MM.1S (cell line): ENCODE measurements at regions not wholly inside any gene's neighbourhood (a gene's known extent, or its start where the extent isn't known, plus 50 kb on each side); places are given as distances from the start of the nearest gene placed in this dataset.

Experiments used
- DNase-seq: peaks from one replicate; pipeline ENCODE4 v3.0.0-alpha.2; 2015
- H2AFZ ChIP-seq: fragments of 300-600 bp; sonication (generic); 2 replicates; pipeline ENCODE4 v1.6.0; 2016; ENCODE audit warnings: antibody characterized with exemption, low read length
- H3F3A ChIP-seq: fragments of 300-600 bp; sonication (generic); 2 replicates; pipeline ENCODE4 v1.6.1; 2016; ENCODE audit warnings: mild to moderate bottlenecking, antibody characterized with exemption, low read length, moderate library complexity, mixed read lengths; ENCODE audit not compliant: insufficient read depth
- H3K27ac ChIP-seq: fragments of 300-600 bp; sonication (generic); 2 replicates; pipeline ENCODE4 v1.5.1; 2016; ENCODE audit warnings: mild to moderate bottlenecking, low read length
- H3K27me3 ChIP-seq: fragments of 300-600 bp; sonication (generic); replicated peaks from 2 replicates; pipeline ENCODE4 v1.6.0; 2016; ENCODE audit warnings: low read length; ENCODE audit not compliant: insufficient read depth
- H3K36me3 ChIP-seq: fragments of 300-600 bp; sonication (generic); replicated peaks from 2 replicates; pipeline ENCODE4 v1.6.1; 2016; ENCODE audit warnings: mild to moderate bottlenecking, low read length, mixed read lengths; ENCODE audit not compliant: insufficient read depth
- H3K4me1 ChIP-seq: fragments of 300-600 bp; sonication (generic); 2 replicates; pipeline ENCODE4 v1.6.1; 2016; ENCODE audit warnings: low read length, mixed read lengths
- H3K4me2 ChIP-seq: fragments of 300-600 bp; sonication (generic); 2 replicates; pipeline ENCODE4 v1.6.0; 2016; ENCODE audit warnings: low read depth, low read length
- H3K4me3 ChIP-seq: fragments of 300-600 bp; sonication (generic); 2 replicates; pipeline ENCODE4 v1.5.1; 2016; ENCODE audit warnings: low read length, mixed read lengths
- H3K79me2 ChIP-seq: fragments of 300-600 bp; sonication (generic); 2 replicates; pipeline ENCODE4 v1.6.1; 2016; ENCODE audit warnings: mixed run types, low read length, mixed read lengths
- H3K9ac ChIP-seq: fragments of 300-600 bp; sonication (generic); 2 replicates; pipeline ENCODE4 v1.6.1; 2016; ENCODE audit warnings: low read length, mixed read lengths
- H3K9me2 ChIP-seq: fragments of 300-600 bp; sonication (generic); replicated peaks from 2 replicates; pipeline ENCODE4 v1.6.1; 2016; ENCODE audit warnings: mild to moderate bottlenecking, low read length, mixed read lengths; ENCODE audit not compliant: insufficient read depth
- H3K9me3 ChIP-seq: fragments of 300-600 bp; sonication (generic); replicated peaks from 2 replicates; pipeline ENCODE4 v1.6.1; 2016; ENCODE audit warnings: mild to moderate bottlenecking, low read length, mixed read lengths; ENCODE audit not compliant: insufficient read depth
- H4K20me1 ChIP-seq: fragments of 300-600 bp; sonication (generic); 2 replicates; pipeline ENCODE4 v1.6.1; 2016; ENCODE audit warnings: mild to moderate bottlenecking, low read length, moderate library complexity, mixed read lengths; ENCODE audit not compliant: insufficient read depth
- EZH2 ChIP-seq: fragments of 300-600 bp; sonication (generic); optimal IDR thresholded peaks from 2 replicates; pipeline ENCODE3; 2017; ENCODE audit warnings: low read depth, mild to moderate bottlenecking, antibody characterized with exemption, low read length, mixed read lengths
- EZH2phosphoT487 ChIP-seq: fragments of 300-600 bp; sonication (generic); IDR thresholded peaks from 2 replicates; pipeline ENCODE4 v1.6.1; 2018; ENCODE audit warnings: antibody characterized with exemption, low read length
- TF ChIP-seq, protein P1 (sequence below): fragments of 300-600 bp; sonication (generic); IDR thresholded peaks from 2 replicates; pipeline ENCODE4 v1.5.1; 2016; ENCODE audit warnings: antibody characterized with exemption, low read length, mixed read lengths

DNA sequence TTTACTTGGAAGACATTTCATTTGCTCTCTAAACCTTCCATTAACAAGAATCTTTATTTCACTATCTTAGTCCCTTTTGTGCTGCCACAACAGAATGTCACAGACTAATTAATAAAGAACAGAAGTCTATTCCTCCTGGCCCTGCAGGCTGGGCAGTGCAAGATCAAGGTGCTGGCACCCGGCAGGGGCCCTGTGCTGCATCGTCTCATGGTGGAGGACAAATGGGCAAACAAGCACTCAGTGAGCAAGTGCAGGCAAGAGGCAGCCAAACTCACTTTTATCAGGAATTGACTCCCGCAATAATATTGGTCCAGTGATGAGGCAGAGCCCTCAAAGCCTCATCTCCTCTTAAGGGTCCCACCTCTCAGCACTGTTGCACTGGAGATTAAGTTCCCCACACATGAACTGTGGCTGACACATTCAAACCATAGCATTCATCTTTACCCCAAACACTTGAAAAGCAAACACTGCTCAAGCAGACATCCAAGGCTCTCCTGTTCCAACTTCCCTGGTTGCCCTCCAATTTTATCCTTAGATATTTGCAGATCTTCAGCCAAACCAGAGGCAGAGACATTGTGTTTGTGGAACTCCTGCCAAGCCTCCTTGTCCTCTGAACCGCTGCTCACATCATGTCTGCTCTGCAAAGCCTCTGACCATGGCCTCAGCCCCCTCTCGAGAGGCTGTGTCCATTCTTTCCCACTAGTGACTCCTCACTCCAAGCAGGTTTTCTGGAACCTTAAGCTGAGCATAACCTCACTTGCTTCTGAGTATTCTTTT, 404.4 kb upstream of the SOX11 start:
- Histone ChIP-seq H4K20me1 (no peaks in the 10 kb centered on the region), H3K4me2 (no peak overlapping the region), H3F3A (no peaks in the 10 kb centered on the region), H3K4me1 (no peaks in the 10 kb centered on the region), H3K36me3 (no peaks in the 10 kb centered on the region), H3K79me2 (no peaks in the 10 kb centered on the region), H3K27ac (no peak overlapping the region), H3K9ac (no peak overlapping the region), H3K9me2 (no peaks in the 10 kb centered on the region), H3K27me3 (no peaks in the 10 kb centered on the region), H3K4me3 (no peak overlapping the region), H2AFZ (no peak overlapping the region), H3K9me3 (no peaks in the 10 kb centered on the region)
- DNase-seq: no peak
- no peak for TF ChIP-seq EZH2phosphoT487
- no peak for TF ChIP-seq EZH2
- TF ChIP-seq, protein P1, sequence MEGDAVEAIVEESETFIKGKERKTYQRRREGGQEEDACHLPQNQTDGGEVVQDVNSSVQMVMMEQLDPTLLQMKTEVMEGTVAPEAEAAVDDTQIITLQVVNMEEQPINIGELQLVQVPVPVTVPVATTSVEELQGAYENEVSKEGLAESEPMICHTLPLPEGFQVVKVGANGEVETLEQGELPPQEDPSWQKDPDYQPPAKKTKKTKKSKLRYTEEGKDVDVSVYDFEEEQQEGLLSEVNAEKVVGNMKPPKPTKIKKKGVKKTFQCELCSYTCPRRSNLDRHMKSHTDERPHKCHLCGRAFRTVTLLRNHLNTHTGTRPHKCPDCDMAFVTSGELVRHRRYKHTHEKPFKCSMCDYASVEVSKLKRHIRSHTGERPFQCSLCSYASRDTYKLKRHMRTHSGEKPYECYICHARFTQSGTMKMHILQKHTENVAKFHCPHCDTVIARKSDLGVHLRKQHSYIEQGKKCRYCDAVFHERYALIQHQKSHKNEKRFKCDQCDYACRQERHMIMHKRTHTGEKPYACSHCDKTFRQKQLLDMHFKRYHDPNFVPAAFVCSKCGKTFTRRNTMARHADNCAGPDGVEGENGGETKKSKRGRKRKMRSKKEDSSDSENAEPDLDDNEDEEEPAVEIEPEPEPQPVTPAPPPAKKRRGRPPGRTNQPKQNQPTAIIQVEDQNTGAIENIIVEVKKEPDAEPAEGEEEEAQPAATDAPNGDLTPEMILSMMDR: no peak

DNA sequence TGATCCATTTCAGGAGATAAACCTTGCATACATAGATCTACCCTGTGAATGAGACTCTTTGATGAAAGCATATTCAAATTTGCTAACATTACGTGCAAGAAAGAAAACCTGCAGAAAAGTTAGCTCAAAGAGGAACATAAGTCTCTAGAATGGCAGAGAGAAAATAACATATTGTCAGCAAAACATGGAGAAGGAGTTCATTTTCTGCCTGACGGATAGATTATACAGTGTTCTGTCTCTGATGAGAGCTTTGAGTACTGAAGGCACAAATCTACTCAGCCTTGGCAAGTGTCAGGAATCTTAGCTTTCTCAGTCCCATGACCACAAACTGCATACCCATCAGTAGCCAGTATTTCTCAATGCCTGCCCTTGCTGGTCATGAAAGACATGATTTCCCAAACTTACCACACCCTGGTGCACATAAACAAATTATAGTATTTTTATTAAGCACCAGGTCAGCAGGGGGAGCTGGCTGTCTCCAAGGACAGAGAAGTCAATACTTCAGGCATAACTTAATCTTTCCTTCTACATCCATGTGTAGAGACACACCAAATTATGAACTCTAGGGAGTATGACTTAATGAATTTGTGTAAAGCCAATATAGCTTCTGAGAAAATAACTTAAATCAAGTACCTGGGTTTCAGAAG, 401.2 kb upstream of the SOX11 start:
- Histone ChIP-seq H3K27ac (no peak overlapping the region), H3F3A (no peaks in the 10 kb centered on the region), H3K9ac (no peak overlapping the region), H3K9me3 (no peaks in the 10 kb centered on the region), H3K4me3 (no peak overlapping the region), H3K36me3 (no peaks in the 10 kb centered on the region), H3K4me2 (no peak overlapping the region), H2AFZ (no peak overlapping the region), H4K20me1 (no peaks in the 10 kb centered on the region), H3K9me2 (no peaks in the 10 kb centered on the region), H3K4me1 (no peaks in the 10 kb centered on the region), H3K79me2 (no peaks in the 10 kb centered on the region), H3K27me3 (no peaks in the 10 kb centered on the region)
- TF ChIP-seq, protein P1: no peak
- TF ChIP-seq EZH2phosphoT487: no peak
- TF ChIP-seq EZH2: no peak
- no peak for DNase-seq

DNA sequence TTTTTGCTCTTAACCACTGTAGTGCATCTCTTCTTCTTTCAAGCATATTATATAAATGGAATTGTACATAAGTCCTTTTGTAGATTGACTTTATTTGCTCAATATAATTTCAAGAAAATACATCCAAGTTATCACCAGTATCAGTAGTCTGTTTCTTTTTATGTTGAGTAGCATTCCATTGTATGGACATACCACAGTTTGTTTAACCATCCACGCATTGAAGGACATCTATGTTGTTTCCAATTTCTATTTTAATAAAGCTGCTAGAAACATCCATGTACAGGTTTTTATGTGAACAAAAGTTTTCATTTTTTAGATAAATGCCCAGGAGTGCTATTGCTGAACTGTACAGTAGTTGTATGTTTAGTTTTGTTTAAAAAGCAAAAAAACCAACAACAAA, 387.5 kb upstream of the SOX11 start:
- H2AFZ ChIP-seq: no peak overlapping the region
- no peak for DNase-seq
- H3K27me3 ChIP-seq: no peaks in the 10 kb centered on the region
- H3K9me3 ChIP-seq: no peaks in the 10 kb centered on the region
- H3K4me1 ChIP-seq: no peaks in the 10 kb centered on the region
- H3K36me3 ChIP-seq: no peaks in the 10 kb centered on the region
- no peak overlapping the region for H3K9ac ChIP-seq
- no peak overlapping the region for H3K4me3 ChIP-seq
- H3K4me2 ChIP-seq: no peak overlapping the region
- H3K9me2 ChIP-seq: no peaks in the 10 kb centered on the region
- TF ChIP-seq, protein P1: no peak
- TF ChIP-seq EZH2 (no peak), EZH2phosphoT487 (no peak)
- H3K27ac ChIP-seq: no peak overlapping the region
- H3K79me2 ChIP-seq: no peaks in the 10 kb centered on the region
- H4K20me1 ChIP-seq: no peaks in the 10 kb centered on the region
- no peaks in the 10 kb centered on the region for H3F3A ChIP-seq
